ENCODE measurements at regions not wholly inside any gene's neighbourhood (a gene's known extent, or its start where the extent isn't known, plus 50 kb on each side); places are given as distances from the start of the nearest gene placed in this dataset.

GRCh38 chr1:112165375-112165774, 175.9 kb upstream of the KCND3 start:
- Mint-ChIP-seq H3K36me3 (ENCODE audit: unreplicated experiment) (peaks cover 6% of the 10 kb centered on the region), H3K4me3 (ENCODE audit: unreplicated experiment) (no peak overlapping the region), H3K27ac (ENCODE audit: unreplicated experiment) (no peak overlapping the region), H3K9me3 (ENCODE audit: unreplicated experiment) (peaks cover 4% of the 10 kb centered on the region), H3K4me1 (ENCODE audit: low read depth, unreplicated experiment) (peaks cover 5% of the 10 kb centered on the region), H3K27me3 (ENCODE audit: unreplicated experiment) (no peaks in the 10 kb centered on the region)
- no peak for DNase-seq
- TF ChIP-seq CTCF (IDR thresholded peaks at IDR 0.05; ENCODE audit: partially characterized antibody, unreplicated experiment), result no peak

- no peaks in the 10 kb centered on the region for H3K36me3 Mint-ChIP-seq (ENCODE audit: unreplicated experiment)
- no peak overlapping the region for H3K4me3 Mint-ChIP-seq (ENCODE audit: unreplicated experiment)
- no peaks in the 10 kb centered on the region for H3K27me3 Mint-ChIP-seq (ENCODE audit: unreplicated experiment)
- H3K27ac Mint-ChIP-seq (ENCODE audit: unreplicated experiment), result no peak overlapping the region
- H3K9me3 Mint-ChIP-seq (ENCODE audit: unreplicated experiment), result no peaks in the 10 kb centered on the region
- TF ChIP-seq CTCF (IDR thresholded peaks at IDR 0.05; ENCODE audit: partially characterized antibody, unreplicated experiment), result no peak
- H3K4me1 Mint-ChIP-seq (ENCODE audit: low read depth, unreplicated experiment), result peaks cover 5% of the 10 kb centered on the region
- no peak for DNase-seq
Observed at GRCh38 chr1:112169517-112169916, 180.0 kb upstream of the KCND3 start.

GRCh38 chr1:112172294-112172882, 182.9 kb upstream of the KCND3 start:
- no peak for DNase-seq
- Mint-ChIP-seq H3K27ac (ENCODE audit: unreplicated experiment) (no peak overlapping the region), H3K27me3 (ENCODE audit: unreplicated experiment) (no peaks in the 10 kb centered on the region), H3K36me3 (ENCODE audit: unreplicated experiment) (no peaks in the 10 kb centered on the region), H3K9me3 (ENCODE audit: unreplicated experiment) (no peaks in the 10 kb centered on the region), H3K4me3 (ENCODE audit: unreplicated experiment) (no peak overlapping the region), H3K4me1 (ENCODE audit: low read depth, unreplicated experiment) (peaks cover 5% of the 10 kb centered on the region)
- no peak for TF ChIP-seq CTCF (IDR thresholded peaks at IDR 0.05; ENCODE audit: partially characterized antibody, unreplicated experiment)

GRCh38 chr1:112177314-112177713, 187.8 kb upstream of the KCND3 start:
- H3K27me3 Mint-ChIP-seq (ENCODE audit: unreplicated experiment), result no peaks in the 10 kb centered on the region
- no peak for TF ChIP-seq CTCF (IDR thresholded peaks at IDR 0.05; ENCODE audit: partially characterized antibody, unreplicated experiment)
- H3K4me1 Mint-ChIP-seq (ENCODE audit: low read depth, unreplicated experiment), result no peaks in the 10 kb centered on the region
- no peaks in the 10 kb centered on the region for H3K36me3 Mint-ChIP-seq (ENCODE audit: unreplicated experiment)
- no peak overlapping the region for H3K4me3 Mint-ChIP-seq (ENCODE audit: unreplicated experiment)
- H3K9me3 Mint-ChIP-seq (ENCODE audit: unreplicated experiment), result no peaks in the 10 kb centered on the region
- H3K27ac Mint-ChIP-seq (ENCODE audit: unreplicated experiment), result no peak overlapping the region
- DNase-seq, result no peak

- Mint-ChIP-seq H3K4me3 (ENCODE audit: unreplicated experiment) (no peak overlapping the region), H3K36me3 (ENCODE audit: unreplicated experiment) (no peaks in the 10 kb centered on the region), H3K4me1 (ENCODE audit: low read depth, unreplicated experiment) (no peaks in the 10 kb centered on the region), H3K27ac (ENCODE audit: unreplicated experiment) (no peak overlapping the region), H3K27me3 (ENCODE audit: unreplicated experiment) (peaks cover 3% of the 10 kb centered on the region), H3K9me3 (ENCODE audit: unreplicated experiment) (no peaks in the 10 kb centered on the region)
- DNase-seq, result no peak
- no peak for TF ChIP-seq CTCF (IDR thresholded peaks at IDR 0.05; ENCODE audit: partially characterized antibody, unreplicated experiment)
Observed at GRCh38 chr1:112188611-112189010, 199.1 kb upstream of the KCND3 start.
